Activated CD8-positive, alpha-beta memory T cell treated with anti-CD3 and anti-CD28 coated beads, Interleukin-2, amount 50 U/mL, for 4 hours (primary cell): ENCODE measurements at regions not wholly inside any gene's neighbourhood (a gene's known extent, or its start where the extent isn't known, plus 50 kb on each side); places are given as distances from the start of the nearest gene placed in this dataset.

Source experiments
- DNase-seq: peaks from one replicate; pipeline ENCODE4 v3.0.0-alpha.2; 2020

DNA sequence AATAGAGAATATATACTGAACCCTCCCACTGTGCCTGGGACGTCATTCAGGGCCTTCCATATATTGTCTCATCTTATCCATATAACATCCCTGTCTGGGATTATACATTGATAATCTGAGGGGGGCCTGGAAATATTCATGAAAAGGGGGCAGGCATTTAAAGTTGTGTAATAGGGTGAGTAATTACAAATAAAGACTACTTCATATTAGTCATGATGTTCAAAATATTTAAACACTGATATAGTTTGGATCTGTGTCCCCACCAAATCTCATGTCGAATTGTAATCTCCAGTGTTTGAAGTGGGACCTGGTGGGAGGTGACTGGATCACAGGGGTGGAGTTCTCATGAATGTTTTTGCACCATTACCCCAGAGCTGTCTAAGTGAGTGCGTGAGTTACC is 97.8 kb downstream of the AQP9 start:
- DNase-seq = no peak

DNA sequence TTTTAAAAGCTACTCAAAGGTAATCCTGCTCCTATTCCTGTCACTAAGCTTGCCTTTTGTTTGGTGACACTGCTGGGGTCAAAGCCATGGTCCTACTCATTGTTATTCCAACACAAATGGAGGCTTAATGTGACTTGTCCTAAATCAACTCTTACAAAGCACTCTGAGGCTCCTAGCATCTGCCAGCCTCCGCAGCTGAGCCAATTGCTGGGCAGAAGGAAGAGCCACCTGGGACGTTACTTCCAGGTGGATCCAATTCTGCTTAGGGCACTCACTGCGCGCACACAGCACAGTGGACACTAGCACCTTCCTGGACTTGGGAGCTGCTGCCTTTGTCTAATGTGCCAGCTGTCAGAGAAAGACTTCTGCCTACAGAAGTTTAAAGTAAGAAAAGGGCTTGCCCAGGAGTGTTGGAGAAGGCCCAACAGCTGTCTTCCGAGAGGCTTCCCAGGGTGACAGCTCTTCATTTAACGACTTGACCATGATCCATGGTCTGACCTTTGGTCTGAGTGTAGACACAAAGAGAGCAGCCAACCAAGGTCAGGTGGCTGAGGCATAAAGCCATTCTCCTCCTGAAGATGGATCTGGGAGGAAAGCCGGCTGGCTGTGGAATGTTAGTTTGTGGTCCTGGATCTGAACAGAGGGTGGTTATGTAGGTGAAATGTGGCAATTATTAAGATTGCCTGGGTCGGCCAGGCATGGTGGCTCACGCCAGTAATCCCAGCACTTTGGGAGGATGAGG is 102.2 kb downstream of the AQP9 start:
- no peak for DNase-seq

DNA sequence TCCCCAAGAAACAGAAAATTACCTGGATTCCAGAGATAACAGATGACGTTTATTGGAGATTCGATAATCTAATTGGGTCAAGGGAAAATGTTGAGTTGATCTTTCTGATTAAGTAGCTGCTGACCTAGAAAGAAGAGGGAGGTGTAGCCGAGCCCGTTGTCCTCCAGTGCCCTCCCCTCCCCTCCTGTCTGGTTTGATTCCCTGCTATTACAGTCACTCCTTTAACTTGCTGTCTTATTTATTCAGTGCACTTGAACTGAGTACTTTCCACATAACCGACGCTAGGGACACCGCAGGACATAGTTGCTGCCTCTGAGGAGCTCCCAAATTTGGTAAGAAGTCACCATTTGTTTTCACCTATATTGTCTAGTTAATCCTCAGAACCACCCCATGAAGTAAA is 103.7 kb downstream of the AQP9 start:
- no peak for DNase-seq

DNA sequence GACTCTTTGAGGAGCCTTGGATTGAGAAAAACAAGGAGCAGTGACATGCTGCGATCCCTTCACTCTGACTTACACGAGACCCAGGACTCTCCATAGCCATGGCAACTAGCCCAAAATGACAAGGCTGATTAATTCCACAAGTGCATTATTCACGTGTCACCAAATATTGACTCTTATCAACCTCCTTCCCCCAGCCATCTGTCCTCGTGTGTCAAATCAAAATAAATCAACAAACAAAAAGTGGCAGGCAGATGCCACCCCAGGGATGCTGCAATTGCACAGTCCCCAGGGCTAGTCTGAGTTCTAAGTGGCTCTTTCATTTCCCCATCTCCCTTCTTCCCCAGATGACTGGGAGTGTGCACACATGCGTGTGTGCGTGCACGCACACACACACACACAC is 104.9 kb downstream of the AQP9 start:
- no peak for DNase-seq

DNA sequence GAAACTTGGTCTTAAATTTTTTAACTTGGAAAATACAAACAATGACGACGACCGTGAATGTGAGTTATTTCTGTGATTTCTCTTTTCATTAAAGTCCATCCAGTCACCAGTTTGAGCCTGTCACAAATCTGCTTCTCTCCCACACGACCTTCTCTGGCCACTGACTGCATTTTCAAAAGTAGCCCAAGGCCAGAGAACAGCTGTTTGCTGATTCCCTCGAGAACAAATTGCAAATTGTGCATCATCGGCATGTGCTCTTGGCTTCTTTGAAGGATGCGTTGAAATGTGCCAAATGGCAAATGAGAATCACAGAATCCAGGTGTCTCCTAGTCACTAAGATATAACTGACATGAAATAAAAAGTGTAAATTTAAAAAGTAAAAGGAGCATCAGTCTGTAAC is 106.4 kb downstream of the AQP9 start:
- no peak for DNase-seq

DNA sequence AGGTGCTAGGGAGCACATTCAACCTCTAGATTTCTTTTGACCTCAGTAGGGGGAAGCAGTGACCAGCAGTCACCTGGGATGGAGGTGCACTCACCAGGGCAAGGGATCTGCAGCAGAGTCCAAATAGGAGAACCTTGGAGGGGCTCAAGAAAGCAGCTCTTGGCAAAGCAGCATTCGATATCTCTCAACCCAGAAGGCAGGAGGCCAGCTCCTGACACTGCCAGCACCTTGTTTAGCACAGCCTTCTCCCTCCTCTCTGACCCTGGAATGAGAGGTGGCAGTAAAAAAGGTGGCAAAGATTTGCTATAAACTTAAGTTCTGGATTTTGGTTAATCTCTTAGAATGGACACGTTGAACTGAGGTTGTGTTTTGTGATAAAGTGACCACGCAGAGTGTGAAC is 107.9 kb downstream of the AQP9 start:
- no peak for DNase-seq

DNA sequence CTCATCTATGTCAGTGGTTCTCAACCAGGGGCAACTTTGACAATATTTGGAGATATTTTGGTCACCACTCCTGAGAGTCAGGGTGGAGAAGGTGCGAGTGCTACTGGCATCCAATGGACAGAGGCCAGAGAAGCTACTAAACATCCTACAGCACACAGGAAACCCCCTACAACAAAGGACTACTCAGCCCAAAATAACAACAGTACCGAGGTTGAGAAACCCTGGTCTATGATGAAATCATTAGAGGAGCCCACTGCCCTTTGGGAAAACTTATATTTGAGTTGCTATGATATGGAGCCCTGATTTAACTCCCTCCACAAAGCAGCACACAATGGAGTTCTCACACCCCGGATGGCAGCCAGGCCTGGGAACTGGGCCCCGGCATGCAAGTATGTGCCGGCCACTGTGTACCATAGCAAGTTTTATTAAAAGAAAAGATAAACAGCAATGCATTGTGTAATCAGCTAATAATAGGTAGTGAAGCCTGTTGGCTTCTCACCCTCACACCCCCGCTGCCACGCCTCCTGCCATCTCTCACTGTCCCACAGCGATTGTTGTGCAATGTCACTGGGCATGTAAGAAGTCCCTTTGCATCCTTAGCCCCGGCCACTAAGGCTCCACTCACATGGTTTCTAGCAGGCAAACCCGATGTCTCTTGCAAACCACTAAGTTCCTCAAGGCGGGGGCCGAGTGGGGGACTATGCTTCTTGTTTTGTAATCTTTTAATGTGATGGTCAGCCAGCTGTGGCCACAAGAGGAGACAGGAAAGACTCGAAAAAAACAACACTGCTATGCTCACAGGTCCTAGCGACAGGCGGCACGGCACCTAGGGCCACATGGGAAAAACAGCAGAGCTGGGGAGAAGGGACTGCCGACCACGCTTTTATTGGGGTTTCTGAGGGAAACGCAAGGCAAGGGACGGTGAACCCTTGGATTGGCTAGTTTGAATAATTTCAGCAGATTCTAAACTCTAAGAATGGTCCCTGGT is 110.0 kb downstream of the AQP9 start:
- no peak for DNase-seq

DNA sequence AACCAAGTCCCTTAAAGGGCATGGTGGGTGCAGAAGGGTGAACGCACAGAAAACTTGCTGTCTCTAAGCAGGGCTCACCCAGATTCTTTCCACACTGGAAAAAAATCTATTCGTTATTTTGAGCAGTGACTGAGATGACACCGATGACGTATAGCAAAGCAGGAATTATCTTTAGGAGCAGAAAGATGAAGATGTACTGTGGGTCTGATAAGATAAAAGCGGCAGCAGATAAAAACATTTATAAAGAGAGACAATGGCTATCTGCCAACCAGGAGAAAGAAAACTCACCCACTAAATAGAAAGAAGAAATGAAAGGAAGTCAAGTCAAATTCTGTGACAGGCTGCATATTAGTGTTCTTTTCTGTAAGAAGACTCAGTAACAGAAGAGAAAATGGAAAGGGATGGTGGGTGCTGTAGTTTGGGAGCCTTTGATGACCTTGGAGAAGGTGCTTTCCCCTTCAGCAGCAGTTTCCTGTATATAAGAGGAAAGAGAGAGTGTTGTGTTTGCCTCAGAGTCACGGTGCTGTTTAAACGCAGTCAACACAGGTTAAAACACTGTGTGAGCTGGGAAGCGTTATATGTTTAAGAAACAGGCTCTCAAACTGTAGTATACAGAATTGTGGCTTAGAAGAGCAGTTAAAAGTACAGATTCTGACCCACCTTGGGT is 111.6 kb downstream of the AQP9 start:
- no peak for DNase-seq

DNA sequence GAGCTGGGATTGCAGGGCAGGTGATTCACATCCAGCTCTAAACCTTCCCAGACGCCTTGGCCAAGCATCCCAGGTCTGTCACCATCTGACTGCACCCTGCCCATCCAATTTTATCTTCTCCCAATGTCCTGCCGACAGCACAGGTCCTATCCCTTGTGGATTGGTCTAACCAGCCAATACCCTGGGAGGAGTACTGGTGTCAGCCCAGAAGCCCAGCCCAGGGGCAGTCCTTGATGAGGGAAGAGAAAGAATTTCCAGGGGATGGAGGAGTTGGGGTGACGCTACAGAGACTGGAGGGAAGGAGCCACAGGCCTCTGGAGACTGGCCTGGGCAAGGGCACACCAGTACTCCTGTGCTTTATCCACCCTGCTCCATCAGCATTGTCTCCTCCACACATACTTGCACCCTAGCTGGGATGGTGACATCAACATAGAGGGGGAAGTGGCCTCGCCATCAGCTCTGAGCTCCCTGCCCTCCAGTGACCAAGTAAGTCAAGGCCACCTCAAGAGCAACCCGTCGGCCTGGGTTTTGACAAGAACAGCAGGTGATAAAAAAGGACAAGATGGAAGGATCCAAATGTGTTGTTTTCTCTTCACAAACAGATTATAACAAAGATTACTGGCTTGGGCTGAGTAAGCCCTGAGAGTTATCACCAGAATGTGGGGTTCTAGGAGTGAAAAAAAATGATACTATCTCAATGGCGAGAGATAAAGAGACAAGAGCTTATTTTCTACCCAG is 114.6 kb downstream of the AQP9 start:
- no peak for DNase-seq

DNA sequence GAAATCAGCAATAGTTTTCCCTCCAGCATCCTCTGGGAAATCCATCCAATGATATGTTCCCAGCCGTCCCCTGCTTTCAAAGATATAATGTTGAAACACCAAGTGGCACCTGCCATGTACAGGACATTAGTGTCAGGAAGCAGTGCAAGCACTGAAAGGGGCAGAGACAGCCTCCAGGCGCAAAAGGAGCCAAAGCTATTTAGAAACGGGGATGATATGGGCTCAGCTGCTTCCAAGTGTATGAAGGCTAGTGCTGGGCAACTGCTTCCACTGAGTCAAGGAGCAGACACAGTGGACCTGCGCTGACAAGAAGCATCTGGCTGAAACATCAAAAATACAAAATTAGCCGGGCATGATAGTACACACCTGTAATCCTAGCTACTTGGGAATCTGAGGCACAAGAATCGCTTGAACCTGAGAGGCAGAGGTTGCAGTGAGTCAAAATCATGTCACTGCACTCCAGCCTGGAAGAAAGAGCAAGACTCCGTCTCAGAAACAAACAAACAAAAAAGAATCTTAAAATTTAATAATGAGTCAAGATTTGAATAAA is 119.7 kb downstream of the AQP9 start:
- no peak for DNase-seq

DNA sequence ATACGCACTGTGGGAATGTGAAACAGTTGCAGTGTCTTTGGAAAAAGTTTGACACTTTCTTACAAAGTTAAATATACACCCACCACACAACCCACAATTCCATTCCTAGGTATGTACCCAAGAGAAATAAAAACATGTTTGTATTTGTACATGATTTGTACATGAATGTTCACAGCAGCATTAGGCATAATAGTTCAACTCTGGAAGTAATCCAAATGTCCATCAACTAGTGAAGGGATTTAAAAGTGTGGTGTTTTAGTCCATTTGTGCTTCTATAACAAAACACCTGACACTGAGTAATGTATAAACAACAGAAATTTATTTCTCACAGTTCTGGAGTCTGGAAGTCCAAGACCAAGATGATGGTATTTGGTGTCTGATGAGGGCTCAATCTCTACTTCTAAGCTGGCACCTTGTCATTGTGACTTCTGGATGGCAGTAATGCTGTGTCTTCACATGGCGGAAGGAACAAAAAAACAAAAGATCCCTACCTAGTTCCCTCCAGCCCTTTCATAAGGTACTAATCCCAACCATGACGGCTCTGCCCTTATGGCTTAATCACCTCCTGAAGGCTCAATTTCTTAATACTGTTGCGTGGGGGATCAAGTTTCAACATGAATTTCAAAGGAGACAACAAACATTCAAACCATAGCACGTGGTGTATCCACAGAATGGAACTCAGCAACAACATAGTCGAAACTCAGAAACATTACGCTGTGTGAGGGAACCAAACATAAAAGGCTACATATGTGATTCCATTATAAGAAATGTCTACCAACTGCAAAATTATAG is 120.5 kb downstream of the AQP9 start:
- no peak for DNase-seq

DNA sequence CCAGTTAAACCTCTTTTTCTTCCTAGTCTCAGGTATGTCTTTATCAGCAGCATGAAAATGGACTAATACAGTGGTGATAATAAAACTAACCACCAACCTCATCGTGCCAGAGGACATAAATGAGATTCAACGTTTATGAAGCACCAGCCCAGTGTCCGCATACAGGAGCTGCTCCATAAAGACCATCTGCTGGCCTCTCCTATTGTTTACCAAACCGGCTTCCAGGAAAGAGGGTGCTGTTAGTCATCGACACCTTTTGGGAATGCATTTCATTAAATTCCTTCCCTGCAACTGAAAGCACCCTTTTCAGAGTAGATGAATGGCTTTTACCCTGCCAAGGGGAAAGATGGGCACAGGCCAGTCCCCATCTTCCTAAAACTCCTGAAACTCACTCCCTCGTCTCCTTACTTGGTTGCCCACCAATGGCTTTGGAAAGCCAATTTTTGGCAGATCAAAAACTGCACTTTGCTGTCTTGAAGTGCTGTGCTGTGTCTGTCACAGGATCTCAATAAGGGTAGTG is 122.1 kb downstream of the AQP9 start:
- no peak for DNase-seq

DNA sequence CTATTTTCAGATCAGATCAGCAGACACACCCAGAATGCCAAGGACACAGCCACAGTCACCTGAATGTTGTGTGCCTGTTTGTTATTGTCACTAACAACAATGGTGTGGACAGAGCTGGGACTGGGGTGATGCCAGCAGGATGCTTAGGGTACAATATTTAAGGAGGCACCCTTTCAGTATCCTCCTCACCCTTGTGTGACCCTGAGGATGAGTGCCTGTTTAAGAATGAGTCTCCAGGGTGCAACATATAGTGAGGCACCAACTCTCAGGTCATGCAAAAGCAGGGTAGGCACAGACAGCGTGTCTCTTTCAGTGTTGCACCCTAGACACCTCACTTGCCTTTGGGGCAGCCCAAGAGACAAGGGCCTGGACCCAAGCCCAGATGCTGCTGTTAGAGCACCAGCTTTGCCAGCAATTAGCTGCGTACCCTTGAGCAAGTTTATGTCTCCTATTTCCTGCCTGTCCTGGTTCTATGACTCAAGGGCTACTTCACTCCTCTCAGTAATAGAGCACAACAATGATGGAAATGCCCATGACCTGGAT is 122.6 kb downstream of the AQP9 start:
- DNase-seq = no peak

DNA sequence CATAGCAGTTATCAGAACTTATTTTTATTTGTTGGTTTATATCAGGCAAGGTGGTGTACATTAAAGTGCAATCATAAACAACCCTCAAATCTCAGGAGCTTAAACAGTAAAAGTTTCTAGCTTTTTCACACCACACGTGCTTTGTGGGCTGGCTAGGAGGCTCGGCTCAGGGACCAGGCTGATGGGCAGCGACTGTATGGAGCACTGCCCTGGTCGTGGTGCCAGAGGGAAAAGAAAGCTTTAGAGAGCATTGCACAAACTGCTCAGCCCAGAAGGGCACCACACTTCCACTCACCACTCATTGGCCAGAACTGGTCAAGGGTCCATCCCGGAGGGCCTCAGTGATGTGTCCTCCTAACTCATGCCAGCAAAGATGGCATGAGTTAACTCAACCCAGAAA is 123.2 kb downstream of the AQP9 start:
- DNase-seq = no peak

DNA sequence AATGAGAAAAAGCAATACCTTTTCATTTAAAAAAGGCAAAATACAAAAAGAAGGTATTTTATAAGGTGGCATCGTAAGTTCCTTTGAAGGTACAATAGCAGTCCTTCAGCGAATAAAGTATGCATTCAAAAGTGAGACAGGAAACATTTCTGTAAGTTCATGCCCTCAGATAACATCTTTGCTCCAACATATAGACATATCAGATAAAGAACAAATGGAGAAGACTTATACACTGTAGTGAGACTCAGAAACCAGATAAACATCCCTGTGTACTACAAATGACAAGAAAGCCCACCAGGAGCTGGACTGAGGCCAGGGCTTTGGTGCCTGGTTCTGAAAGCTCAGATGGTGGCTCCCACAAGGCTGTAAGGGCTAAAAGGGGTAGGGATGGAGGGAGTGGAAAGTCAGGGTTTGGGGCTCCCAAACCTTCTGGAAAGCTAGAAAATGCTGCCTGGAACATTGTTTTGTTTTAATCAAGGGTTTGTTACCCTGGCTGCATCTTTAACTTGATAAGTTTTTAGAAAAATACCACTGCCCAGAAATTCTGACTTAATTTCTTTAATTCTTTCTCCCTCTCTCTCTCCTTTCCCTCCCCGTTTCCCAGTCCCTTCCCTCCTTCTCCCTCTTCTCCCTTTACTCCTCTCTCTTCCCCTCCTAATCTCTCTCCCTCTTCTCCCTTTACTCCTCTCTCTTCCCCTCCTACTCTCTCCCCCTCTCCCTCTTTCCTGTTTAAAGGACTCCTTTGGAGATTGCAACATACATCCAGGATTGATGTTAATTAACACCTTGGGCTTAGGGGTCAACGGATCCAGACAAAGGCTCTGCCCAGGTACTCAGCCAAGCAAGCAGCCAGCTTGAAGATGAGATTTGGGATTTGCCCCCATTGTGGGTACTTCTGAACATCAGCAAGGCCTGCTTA is 126.1 kb downstream of the AQP9 start:
- DNase-seq = no peak

DNA sequence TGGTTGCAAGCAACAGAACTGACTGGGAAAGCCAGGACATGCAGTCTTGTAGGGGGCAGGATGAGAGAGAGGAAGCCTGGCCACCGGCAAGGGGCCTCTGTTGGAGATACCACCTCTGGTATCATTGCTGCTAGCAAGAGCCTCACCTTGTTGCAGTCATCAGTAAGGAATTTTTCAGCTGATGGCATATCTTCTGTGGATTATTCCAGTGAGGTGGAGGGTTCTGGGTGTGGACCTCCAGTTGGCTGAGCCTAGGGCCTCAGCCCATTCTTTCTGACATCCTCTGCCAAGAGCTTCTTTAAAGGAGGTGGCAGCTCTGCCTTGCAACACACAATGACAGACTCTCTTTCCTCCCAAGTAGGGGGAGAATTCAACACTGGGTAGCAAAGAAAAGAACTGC is 128.9 kb downstream of the AQP9 start:
- no peak for DNase-seq

DNA sequence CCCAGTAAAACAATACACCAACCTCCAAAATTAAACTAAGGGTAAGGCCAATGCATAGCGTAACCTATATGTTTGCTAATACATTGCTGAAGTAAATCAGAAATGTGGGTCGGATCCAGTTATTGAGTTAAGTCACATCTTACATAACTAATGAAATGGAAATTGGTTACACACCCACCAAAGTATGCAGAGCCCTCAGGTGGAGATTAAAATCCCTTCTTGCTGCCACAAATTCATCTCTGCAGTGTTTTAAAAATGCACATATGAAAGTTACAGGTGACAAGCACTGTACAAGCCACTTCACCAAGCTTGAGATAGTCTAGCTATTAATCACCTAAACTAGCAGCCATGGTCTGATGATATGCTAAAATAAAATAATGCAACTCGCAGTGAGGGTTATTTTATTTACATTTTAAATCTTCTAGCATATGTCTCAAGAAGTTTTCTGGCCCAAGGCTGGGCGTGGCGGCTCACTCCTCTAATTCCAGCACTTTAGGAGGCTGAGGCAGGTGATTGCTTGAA is 130.6 kb downstream of the AQP9 start:
- DNase-seq = no peak

DNA sequence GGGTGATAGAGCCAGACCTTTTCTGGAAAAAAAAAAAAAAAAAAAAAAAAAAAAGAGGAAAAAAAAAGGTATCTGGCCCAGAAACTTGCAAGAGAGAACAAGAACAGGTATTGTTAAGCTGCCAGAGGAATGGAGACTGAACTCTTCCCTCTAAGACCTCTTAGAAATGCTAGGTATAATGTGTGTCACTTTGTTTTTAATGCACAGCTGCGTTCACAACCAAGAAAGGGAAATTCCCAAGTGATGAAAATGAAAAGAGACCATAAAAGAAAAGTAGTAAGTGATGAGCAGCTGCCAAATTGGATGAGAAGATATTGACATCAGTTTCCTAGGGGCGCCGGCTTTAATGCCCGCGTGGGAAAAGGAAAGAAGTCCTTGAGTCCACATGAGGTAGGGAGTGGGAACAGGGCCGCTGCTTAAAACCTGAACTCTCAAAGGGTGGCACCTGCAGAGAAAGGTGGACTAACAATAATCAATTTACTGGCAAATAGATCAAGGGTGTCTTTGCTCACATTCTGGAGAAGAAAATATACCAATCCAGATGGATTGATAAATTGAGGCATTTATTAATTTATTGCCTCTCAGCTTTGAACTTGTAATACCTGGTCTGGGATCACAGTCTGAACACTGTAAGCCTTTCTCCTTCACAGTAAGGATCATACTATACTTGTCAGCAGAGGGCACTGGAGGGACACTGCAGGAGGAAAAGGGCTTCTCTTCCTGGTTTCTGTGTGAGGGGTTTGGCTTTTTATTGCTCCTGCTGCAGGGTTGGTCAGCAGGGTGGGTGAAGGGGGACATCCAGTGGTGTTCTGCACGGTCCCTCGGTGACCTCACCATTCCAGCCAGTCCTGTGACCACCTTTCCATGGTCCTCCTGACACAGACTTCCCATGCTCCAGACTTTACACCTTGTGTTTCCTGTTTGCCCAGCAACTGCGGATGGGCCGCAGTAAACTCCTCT is 131.6 kb downstream of the AQP9 start:
- DNase-seq = no peak

DNA sequence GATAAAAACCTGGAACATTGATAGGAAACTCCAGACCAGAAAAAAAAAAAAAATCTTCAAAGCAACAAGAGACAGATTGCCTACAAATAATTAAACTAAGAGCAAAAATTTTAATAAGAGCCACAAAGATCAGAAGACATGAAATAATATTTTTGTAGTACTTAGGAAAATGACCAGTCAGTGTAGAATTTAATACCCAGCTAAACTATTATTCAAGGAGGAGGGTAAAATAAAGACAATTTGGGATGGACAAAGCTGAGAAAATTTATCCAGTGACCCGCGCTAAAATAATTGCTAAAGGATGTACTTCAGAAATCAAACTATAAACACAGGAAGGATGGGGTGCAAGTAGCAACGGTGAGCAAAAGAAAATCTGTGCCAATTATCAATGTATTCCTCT is 133.2 kb downstream of the AQP9 start:
- no peak for DNase-seq
